A549 (cell line): ENCODE measurements at regions not wholly inside any gene's neighbourhood (a gene's known extent, or its start where the extent isn't known, plus 50 kb on each side); places are given as distances from the start of the nearest gene placed in this dataset.

Source experiments
- CBX8 ChIP-seq: fragments of 200-600 bp; sonication (generic); IDR thresholded peaks from 2 replicates; pipeline ENCODE4 v1.6.1; 2016
- CEBPB ChIP-seq, 2 experiments: fragments of >200 bp in 1 of 2; sonication (Bioruptor Twin) in 1 of 2; formaldehyde crosslinking in 1 of 2; IDR thresholded peaks; 2 replicates each; pipeline ENCODE4 v1.6.1; 2012 to 2016
- CTCF ChIP-seq: fragments of >200 bp; sonication (Bioruptor Twin); formaldehyde crosslinking; IDR thresholded peaks from 3 replicates; pipeline ENCODE4 v1.5.1; 2016
- EP300 ChIP-seq, 2 experiments: fragments of >200 bp; sonication (Bioruptor Twin); formaldehyde crosslinking; IDR thresholded peaks; 2 replicates in 1 of 2; 3 replicates in 1 of 2; pipeline ENCODE4 v1.6.1; 2016 to 2017
- MAX ChIP-seq: IDR thresholded peaks from 2 replicates; pipeline ENCODE4 v1.6.1; 2012
- NR3C1 ChIP-seq: fragments of >200 bp; sonication (Bioruptor Twin); formaldehyde crosslinking; IDR thresholded peaks from 3 replicates; pipeline ENCODE4 v1.6.1; 2017
- POLR2A ChIP-seq: IDR thresholded peaks from 2 replicates; pipeline ENCODE4 v1.6.1; 2012; ENCODE audit warnings: mild to moderate bottlenecking, low read length
- RCOR1 ChIP-seq: fragments of 150-350 bp; IDR thresholded peaks from 2 replicates; pipeline ENCODE4 v1.6.1; 2014; ENCODE audit warnings: antibody characterized with exemption, low read length, low read depth
- REST ChIP-seq: fragments of 200-600 bp; sonication (generic); IDR thresholded peaks from 2 replicates; pipeline ENCODE4 v1.6.1; 2016; ENCODE audit warnings: antibody characterized with exemption, mild to moderate bottlenecking, moderate library complexity
- SMC3 ChIP-seq: fragments of >200 bp; sonication (Bioruptor Twin); formaldehyde crosslinking; IDR thresholded peaks from 3 replicates; pipeline ENCODE4 v1.6.1; 2018; ENCODE audit warnings: inconsistent platforms

GRCh38 chr2:48104418-48104817 lies 198.1 kb upstream of the FBXO11 start:
- TF ChIP-seq CTCF (no peak), SMC3 (no peak), NR3C1 (no peak), CBX8 (no peak), POLR2A (no peak), MAX (no peak), EP300 (IDR thresholded peaks at IDR 0.05) (no peak), REST (no peak), CEBPB (IDR thresholded peaks at IDR 0.05) (no peak), RCOR1 (no peak)
